Smooth muscle cell (in vitro differentiated cells): ENCODE measurements at regions not wholly inside any gene's neighbourhood (a gene's known extent, or its start where the extent isn't known, plus 50 kb on each side); places are given as distances from the start of the nearest gene placed in this dataset.

Experiments
- DNase-seq: peaks from one replicate; lab custom pipeline; 2025; ENCODE audit not compliant: unreplicated experiment; lab: John Stamatoyannopoulos, UW
- H2AFZ ChIP-seq: fragments of 200-600 bp; sonication (generic); 2 replicates; pipeline ENCODE4 v1.6.0; 2016; ENCODE audit warnings: antibody characterized with exemption, low read depth, mild to moderate bottlenecking
- H3F3A ChIP-seq: fragments of 200-600 bp; sonication (generic); 2 replicates; pipeline ENCODE4 v1.6.0; 2017; ENCODE audit warnings: antibody characterized with exemption, low read depth
- H3K27ac ChIP-seq: fragments of 200-600 bp; sonication (generic); 2 replicates; pipeline ENCODE4 v1.5.1; 2016; ENCODE audit warnings: low read depth, mild to moderate bottlenecking
- H3K27me3 ChIP-seq: fragments of 200-600 bp; sonication (generic); 2 replicates; pipeline ENCODE4 v1.6.1; 2016; ENCODE audit warnings: low read depth, mild to moderate bottlenecking
- H3K36me3 ChIP-seq: fragments of 200-600 bp; sonication (generic); 2 replicates; pipeline ENCODE4 v1.5.1; 2016; ENCODE audit warnings: low read depth
- H3K4me1 ChIP-seq: fragments of 200-600 bp; sonication (generic); 2 replicates; pipeline ENCODE4 v1.5.1; 2016; ENCODE audit warnings: low read depth
- H3K4me2 ChIP-seq: fragments of 200-600 bp; sonication (generic); 2 replicates; pipeline ENCODE4 v1.6.0; 2016; ENCODE audit warnings: mild to moderate bottlenecking
- H3K4me3 ChIP-seq: fragments of 200-600 bp; sonication (generic); 2 replicates; pipeline ENCODE4 v1.5.1; 2016; ENCODE audit warnings: mild to moderate bottlenecking
- H3K79me2 ChIP-seq: fragments of 200-600 bp; sonication (generic); 2 replicates; pipeline ENCODE4 v1.6.0; 2016; ENCODE audit warnings: low read depth, mild to moderate bottlenecking
- H3K9ac ChIP-seq: fragments of 200-600 bp; sonication (generic); 2 replicates; pipeline ENCODE4 v1.6.0; 2016; ENCODE audit warnings: low read depth
- H3K9me3 ChIP-seq: fragments of 200-600 bp; sonication (generic); replicated peaks from 2 replicates; pipeline ENCODE4 v1.5.1; 2016; ENCODE audit warnings: low read depth
- H4K20me1 ChIP-seq: fragments of 200-600 bp; sonication (generic); 2 replicates; pipeline ENCODE4 v1.6.0; 2016; ENCODE audit warnings: low read depth
- WGBS: methylation state at CpG from one replicate; pipeline ENCODE4 v1.1.7; 2016; ENCODE audit warnings: low lambda C conversion rate; 5-methylcytosine and 5-hydroxymethylcytosine counted together
- TF ChIP-seq, protein P1 (sequence below): fragments of 200-600 bp; sonication (generic); IDR thresholded peaks from 2 replicates; pipeline ENCODE4 v1.5.1; 2017; ENCODE audit warnings: borderline replicate concordance, mild to moderate bottlenecking, antibody characterized with exemption; ENCODE audit not compliant: insufficient read depth, poor library complexity, severe bottlenecking

DNA sequence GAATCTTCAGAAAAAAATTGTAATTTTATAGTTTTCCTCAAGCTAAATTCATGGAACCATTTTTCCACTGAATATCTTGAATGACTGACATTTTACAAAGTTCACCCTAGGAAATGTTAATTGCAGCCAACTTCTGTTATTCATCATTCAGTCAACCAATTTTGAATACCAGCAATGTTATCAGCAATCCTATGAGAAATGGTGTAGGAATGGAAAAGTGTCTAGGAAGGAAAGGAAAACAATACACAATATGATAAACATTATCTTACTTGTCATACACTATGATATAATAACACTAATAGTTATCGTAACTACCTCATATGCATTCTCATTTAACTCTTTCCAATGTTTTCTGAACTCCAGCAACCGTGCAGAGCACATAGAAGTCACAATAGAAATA is 790.5 kb upstream of the LRRC4C start:
- H3K9me3 ChIP-seq = no peaks in the 10 kb centered on the region
- no peaks in the 10 kb centered on the region for H3K27me3 ChIP-seq
- no peak for DNase-seq
- no peaks in the 10 kb centered on the region for H3K4me1 ChIP-seq
- no peak overlapping the region for H3K9ac ChIP-seq
- H3K4me3 ChIP-seq = no peak overlapping the region
- 87% methylated on average over 2 of the region's 2 CpGs for WGBS
- H3F3A ChIP-seq = no peaks in the 10 kb centered on the region
- no peaks in the 10 kb centered on the region for H3K79me2 ChIP-seq
- H3K27ac ChIP-seq = no peak overlapping the region
- H2AFZ ChIP-seq = no peak overlapping the region
- TF ChIP-seq, protein P1, sequence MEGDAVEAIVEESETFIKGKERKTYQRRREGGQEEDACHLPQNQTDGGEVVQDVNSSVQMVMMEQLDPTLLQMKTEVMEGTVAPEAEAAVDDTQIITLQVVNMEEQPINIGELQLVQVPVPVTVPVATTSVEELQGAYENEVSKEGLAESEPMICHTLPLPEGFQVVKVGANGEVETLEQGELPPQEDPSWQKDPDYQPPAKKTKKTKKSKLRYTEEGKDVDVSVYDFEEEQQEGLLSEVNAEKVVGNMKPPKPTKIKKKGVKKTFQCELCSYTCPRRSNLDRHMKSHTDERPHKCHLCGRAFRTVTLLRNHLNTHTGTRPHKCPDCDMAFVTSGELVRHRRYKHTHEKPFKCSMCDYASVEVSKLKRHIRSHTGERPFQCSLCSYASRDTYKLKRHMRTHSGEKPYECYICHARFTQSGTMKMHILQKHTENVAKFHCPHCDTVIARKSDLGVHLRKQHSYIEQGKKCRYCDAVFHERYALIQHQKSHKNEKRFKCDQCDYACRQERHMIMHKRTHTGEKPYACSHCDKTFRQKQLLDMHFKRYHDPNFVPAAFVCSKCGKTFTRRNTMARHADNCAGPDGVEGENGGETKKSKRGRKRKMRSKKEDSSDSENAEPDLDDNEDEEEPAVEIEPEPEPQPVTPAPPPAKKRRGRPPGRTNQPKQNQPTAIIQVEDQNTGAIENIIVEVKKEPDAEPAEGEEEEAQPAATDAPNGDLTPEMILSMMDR = no peak
- no peak overlapping the region for H3K4me2 ChIP-seq
- H3K36me3 ChIP-seq = no peaks in the 10 kb centered on the region
- no peaks in the 10 kb centered on the region for H4K20me1 ChIP-seq

DNA sequence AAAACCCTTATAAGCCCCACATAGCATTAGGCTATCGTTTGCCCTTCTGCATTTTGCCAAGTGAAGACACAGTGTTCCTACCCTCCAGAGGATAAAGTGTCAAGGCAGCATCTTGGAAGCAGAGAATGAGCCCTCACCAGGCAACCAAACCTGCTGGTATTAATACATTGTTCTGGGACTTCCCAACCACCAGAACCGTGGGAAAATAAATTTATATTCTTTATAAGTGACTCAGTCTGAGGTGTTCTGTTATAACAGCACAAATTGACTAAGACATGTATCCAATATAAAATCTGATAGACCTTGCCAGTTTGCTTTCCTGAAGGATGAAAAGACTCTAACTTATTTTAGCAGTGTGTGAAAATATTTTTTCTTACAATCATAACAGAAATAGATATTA is 792.5 kb upstream of the LRRC4C start:
- no peak overlapping the region for H2AFZ ChIP-seq
- no peak for DNase-seq
- H3K36me3 ChIP-seq = no peaks in the 10 kb centered on the region
- H3K4me3 ChIP-seq = no peak overlapping the region
- H3K79me2 ChIP-seq = no peaks in the 10 kb centered on the region
- H3K9me3 ChIP-seq = no peaks in the 10 kb centered on the region
- no peaks in the 10 kb centered on the region for H3K4me1 ChIP-seq
- H3K9ac ChIP-seq = no peak overlapping the region
- no peaks in the 10 kb centered on the region for H3K27me3 ChIP-seq
- H3K27ac ChIP-seq = no peak overlapping the region
- 75% methylated on average over 2 of the region's 2 CpGs for WGBS
- TF ChIP-seq, protein P1 = no peak
- H3F3A ChIP-seq = no peaks in the 10 kb centered on the region
- H4K20me1 ChIP-seq = no peaks in the 10 kb centered on the region
- no peak overlapping the region for H3K4me2 ChIP-seq

DNA sequence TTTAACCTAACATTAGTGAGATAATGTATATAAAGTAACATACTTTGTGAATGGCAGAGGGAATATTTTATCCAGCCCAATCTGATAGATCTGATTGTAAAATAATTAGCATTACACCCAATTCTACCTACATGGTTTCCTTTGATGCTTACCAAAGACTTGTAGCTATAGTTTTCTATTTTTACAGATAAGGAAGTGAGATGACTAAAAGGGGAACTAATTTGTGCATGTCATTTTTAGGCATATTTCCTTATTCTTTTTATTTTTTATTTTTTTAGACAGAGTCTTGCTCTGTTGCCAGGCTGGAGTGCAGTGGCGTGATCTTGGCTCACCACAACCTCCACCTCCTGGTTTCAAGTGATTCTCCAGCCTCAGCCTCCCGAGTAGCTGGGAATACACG is 793.7 kb upstream of the LRRC4C start:
- H3K36me3 ChIP-seq = no peaks in the 10 kb centered on the region
- no peaks in the 10 kb centered on the region for H3K9me3 ChIP-seq
- WGBS = 88% methylated on average over 3 of the region's 3 CpGs
- H3F3A ChIP-seq = no peaks in the 10 kb centered on the region
- no peak overlapping the region for H3K4me2 ChIP-seq
- H3K4me3 ChIP-seq = no peak overlapping the region
- H3K27me3 ChIP-seq = no peaks in the 10 kb centered on the region
- TF ChIP-seq, protein P1 = no peak
- no peak overlapping the region for H3K27ac ChIP-seq
- H3K9ac ChIP-seq = no peak overlapping the region
- no peaks in the 10 kb centered on the region for H4K20me1 ChIP-seq
- no peaks in the 10 kb centered on the region for H3K4me1 ChIP-seq
- H2AFZ ChIP-seq = no peak overlapping the region
- H3K79me2 ChIP-seq = no peaks in the 10 kb centered on the region
- no peak for DNase-seq

DNA sequence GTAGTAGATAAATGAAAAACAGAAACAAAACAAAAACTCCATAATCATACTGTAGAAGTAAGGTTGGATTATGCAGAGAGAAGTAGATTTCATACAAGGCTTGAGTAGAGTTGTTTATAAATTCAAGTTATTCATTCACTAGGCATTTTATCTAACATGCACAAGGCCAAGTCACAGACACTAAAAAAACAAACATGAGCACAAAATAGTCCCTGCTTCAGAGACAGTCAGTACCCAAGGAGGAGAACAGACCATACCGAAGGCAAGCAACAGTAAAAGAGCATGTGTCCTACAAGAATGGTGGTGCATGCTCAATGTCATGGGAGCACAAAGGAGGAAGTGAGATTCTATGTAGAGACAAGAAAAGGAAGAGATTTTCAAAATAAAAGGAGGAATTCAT is 796.5 kb upstream of the LRRC4C start:
- Histone ChIP-seq H3K79me2 (no peaks in the 10 kb centered on the region), H3K4me2 (no peak overlapping the region), H3K27me3 (no peaks in the 10 kb centered on the region), H3K36me3 (no peaks in the 10 kb centered on the region), H3K9me3 (no peaks in the 10 kb centered on the region), H3K4me3 (no peak overlapping the region), H2AFZ (no peak overlapping the region), H3K4me1 (no peaks in the 10 kb centered on the region), H4K20me1 (no peaks in the 10 kb centered on the region), H3F3A (no peaks in the 10 kb centered on the region), H3K27ac (no peak overlapping the region), H3K9ac (no peak overlapping the region)
- WGBS = 76% methylated on average over 1 of the region's 1 CpG
- no peak for DNase-seq
- TF ChIP-seq, protein P1 = no peak
